ENCODE measurements at regions not wholly inside any gene's neighbourhood (a gene's known extent, or its start where the extent isn't known, plus 50 kb on each side); places are given as distances from the start of the nearest gene placed in this dataset.

- Mint-ChIP-seq H3K4me3 (no peak overlapping the region), H3K4me1 (no peaks in the 10 kb centered on the region), H3K9me3 (peaks cover 2% of the 10 kb centered on the region), H3K27ac (no peak overlapping the region), H3K27me3 (ENCODE audit: low read depth) (no peaks in the 10 kb centered on the region), H3K36me3 (peaks cover 2% of the 10 kb centered on the region)
- no peak for ATAC-seq
- TF ChIP-seq ZBTB21 (CRISPR knock-in tag; IDR thresholded peaks at IDR 0.05; ENCODE audit: borderline replicate concordance) = no peak
- TF ChIP-seq RELA (CRISPR knock-in tag; IDR thresholded peaks at IDR 0.05; ENCODE audit: borderline replicate concordance) = no peak
- TF ChIP-seq ZBTB43 (CRISPR knock-in tag; IDR thresholded peaks at IDR 0.05) = no peak
- TF ChIP-seq FOXP4 (CRISPR knock-in tag; IDR thresholded peaks at IDR 0.05) = no peak
- no peak for TF ChIP-seq HMGXB4 (CRISPR knock-in tag; IDR thresholded peaks at IDR 0.05)
- TF ChIP-seq RORB (CRISPR knock-in tag; IDR thresholded peaks at IDR 0.05) = no peak
- TF ChIP-seq ARID4B (CRISPR knock-in tag; IDR thresholded peaks at IDR 0.05; ENCODE audit: borderline replicate concordance) = no peak
- TF ChIP-seq JAZF1 (CRISPR knock-in tag; IDR thresholded peaks at IDR 0.05) = no peak
- TF ChIP-seq IRF2 (CRISPR knock-in tag; IDR thresholded peaks at IDR 0.05; ENCODE audit: borderline replicate concordance, low read depth) = no peak
- no peak for TF ChIP-seq CTCF (IDR thresholded peaks at IDR 0.05)
- no peak for TF ChIP-seq SMAD4 (CRISPR knock-in tag; IDR thresholded peaks at IDR 0.05)
- no peak for TF ChIP-seq ZSCAN18 (CRISPR knock-in tag; IDR thresholded peaks at IDR 0.05)
- no peak for TF ChIP-seq PRDM15 (CRISPR knock-in tag; IDR thresholded peaks at IDR 0.05)
- TF ChIP-seq USF1 (CRISPR knock-in tag; IDR thresholded peaks at IDR 0.05) = no peak
- no peak for TF ChIP-seq CREB1 (CRISPR knock-in tag; IDR thresholded peaks at IDR 0.05)
- TF ChIP-seq ZNF232 (CRISPR knock-in tag; IDR thresholded peaks at IDR 0.05) = no peak
- TF ChIP-seq SMAD3 (CRISPR knock-in tag; IDR thresholded peaks at IDR 0.05; ENCODE audit: borderline replicate concordance) = no peak
- TF ChIP-seq E2F5 (CRISPR knock-in tag; IDR thresholded peaks at IDR 0.05) = no peak
- TF ChIP-seq ZNF416 (CRISPR knock-in tag; IDR thresholded peaks at IDR 0.05) = no peak
- POLR2A ChIA-PET = no interaction called here
- CTCF ChIA-PET = no interaction called here
- DNase-seq (ENCODE audit: low spot score) = no peak
Observed at GRCh38 chr3:89973156-89973555, 865.7 kb downstream of the EPHA3 start.

All from WTC11 (cell line).